H9 (cell line): ENCODE measurements at regions not wholly inside any gene's neighbourhood (a gene's known extent, or its start where the extent isn't known, plus 50 kb on each side); places are given as distances from the start of the nearest gene placed in this dataset.
A peak's percentile ranks its signal among the peaks of the same experiment; 100 is the strongest.

Experiments used
- DNase-seq: peaks from one replicate; pipeline ENCODE4 v3.0.0-alpha.2; 2017
- H2AFZ ChIP-seq: one replicate; pipeline ENCODE4 v1.6.1; 2013; ENCODE audit warnings: mild to moderate bottlenecking, low read length, control low read depth, moderate library complexity
- H2AK5ac ChIP-seq: 2 replicates; pipeline ENCODE4 v1.6.1; 2013; ENCODE audit warnings: low read length, control low read depth, mixed read lengths; ENCODE audit not compliant: insufficient read length
- H2BK120ac ChIP-seq: one replicate; pipeline ENCODE4 v1.6.1; 2013; ENCODE audit warnings: low read depth, mild to moderate bottlenecking, low read length, control low read depth, inconsistent platforms; ENCODE audit not compliant: poor library complexity, severe bottlenecking
- H2BK12ac ChIP-seq: 2 replicates; pipeline ENCODE4 v1.6.1; 2013; ENCODE audit warnings: low read length, control low read depth, mixed read lengths, low read depth; ENCODE audit not compliant: insufficient read length
- H2BK15ac ChIP-seq: 2 replicates; pipeline ENCODE4 v1.6.1; 2013; ENCODE audit warnings: low read depth, low read length, control low read depth
- H2BK20ac ChIP-seq: one replicate; pipeline ENCODE4 v1.6.1; 2013; ENCODE audit warnings: low read depth, mild to moderate bottlenecking, low read length, control low read depth, inconsistent platforms; ENCODE audit not compliant: poor library complexity, severe bottlenecking
- H2BK5ac ChIP-seq: 2 replicates; pipeline ENCODE4 v1.6.1; 2013; ENCODE audit warnings: low read length, control low read depth, mixed read lengths; ENCODE audit not compliant: insufficient read length
- H3K14ac ChIP-seq: 2 replicates; pipeline ENCODE4 v1.6.1; 2013; ENCODE audit warnings: low read length, control low read depth; ENCODE audit not compliant: insufficient read depth
- H3K18ac ChIP-seq: 2 replicates; pipeline ENCODE4 v1.6.1; 2013; ENCODE audit warnings: low read depth, mild to moderate bottlenecking, mixed read lengths, low read length, control low read depth; ENCODE audit not compliant: insufficient read length
- H3K23ac ChIP-seq: 2 replicates; pipeline ENCODE4 v1.6.1; 2013; ENCODE audit warnings: low read length, control low read depth, mixed read lengths, low read depth; ENCODE audit not compliant: insufficient read length
- H3K23me2 ChIP-seq: 2 replicates; pipeline ENCODE4 v1.6.1; 2013; ENCODE audit warnings: low read depth, mild to moderate bottlenecking, mixed read lengths, low read length, control low read depth; ENCODE audit not compliant: insufficient read length, poor library complexity, severe bottlenecking
- H3K27ac ChIP-seq: 2 replicates; pipeline ENCODE4 v1.5.1; 2013; ENCODE audit warnings: low read length, control low read depth, mixed read lengths, low read depth; ENCODE audit not compliant: insufficient read length
- H3K27me3 ChIP-seq: 2 replicates; pipeline ENCODE4 v1.6.1; 2013; ENCODE audit warnings: low read length, control low read depth, inconsistent platforms; ENCODE audit not compliant: insufficient read depth
- H3K4ac ChIP-seq: 2 replicates; pipeline ENCODE4 v1.6.1; 2013; ENCODE audit warnings: low read depth, mild to moderate bottlenecking, control low read depth, inconsistent platforms, low read length, moderate library complexity
- H3K4me1 ChIP-seq: 2 replicates; pipeline ENCODE4 v1.6.1; 2013; ENCODE audit warnings: low read length, control low read depth, inconsistent platforms; ENCODE audit not compliant: insufficient read depth
- H3K4me2 ChIP-seq: 2 replicates; pipeline ENCODE4 v1.6.1; 2013; ENCODE audit warnings: low read length, control low read depth, mixed read lengths; ENCODE audit not compliant: insufficient read length, insufficient read depth
- H3K56ac ChIP-seq: 2 replicates; pipeline ENCODE4 v1.6.1; 2013; ENCODE audit warnings: low read depth, mild to moderate bottlenecking, mixed read lengths, low read length, control low read depth; ENCODE audit not compliant: insufficient read length
- H3K79me1 ChIP-seq: 2 replicates; pipeline ENCODE4 v1.6.1; 2013; ENCODE audit warnings: low read depth, mild to moderate bottlenecking, moderate library complexity, low read length, control low read depth, inconsistent platforms; ENCODE audit not compliant: insufficient read depth, poor library complexity, severe bottlenecking
- H3K79me2 ChIP-seq: 2 replicates; pipeline ENCODE4 v1.6.1; 2013; ENCODE audit warnings: low read length, control low read depth, inconsistent platforms; ENCODE audit not compliant: insufficient read depth
- H3K9ac ChIP-seq: 2 replicates; pipeline ENCODE4 v1.6.1; 2013; ENCODE audit warnings: low read length, control low read depth, mixed read lengths; ENCODE audit not compliant: insufficient read length; ENCODE audit errors: extremely low read depth
- H3K9me3 ChIP-seq: one replicate; pipeline ENCODE4 v1.6.1; 2013; ENCODE audit warnings: low read depth, low read length, inconsistent platforms; ENCODE audit not compliant: control insufficient read depth
- H3T11ph ChIP-seq: one replicate; pipeline ENCODE4 v1.6.1; 2013; ENCODE audit warnings: mild to moderate bottlenecking, low read length, control low read depth, inconsistent platforms
- H4K20me1 ChIP-seq: one replicate; pipeline ENCODE4 v1.6.1; 2013; ENCODE audit not compliant: control insufficient read depth, insufficient read length, insufficient read depth
- H4K5ac ChIP-seq: 2 replicates; pipeline ENCODE4 v1.6.1; 2013; ENCODE audit warnings: low read depth, mild to moderate bottlenecking, mixed read lengths, low read length, control low read depth; ENCODE audit not compliant: insufficient read length
- H4K8ac ChIP-seq: replicated peaks from 2 replicates; pipeline ENCODE4 v1.6.1; 2013; ENCODE audit warnings: low read length, control low read depth, mixed read lengths, low read depth; ENCODE audit not compliant: insufficient read length
- H4K91ac ChIP-seq: 2 replicates; pipeline ENCODE4 v1.6.1; 2013; ENCODE audit warnings: low read depth, mild to moderate bottlenecking, moderate library complexity, mixed read lengths, low read length, control low read depth; ENCODE audit not compliant: insufficient read length
- H3K27ac Mint-ChIP-seq, 3 experiments: 2 replicates in 2 of 3; 3 replicates in 1 of 3; pipeline ENCODE4 v1.8.0; 2020 to 2021; ENCODE audit warnings: mixed read lengths in 3 of 3, mild to moderate bottlenecking in 1 of 3, moderate library complexity in 1 of 3
- H3K27me3 Mint-ChIP-seq: 2 replicates; pipeline ENCODE4 v1.8.0; 2021; ENCODE audit warnings: low read depth, mild to moderate bottlenecking, moderate library complexity, mixed read lengths
- H3K36me3 Mint-ChIP-seq, 3 experiments: 2 replicates in 2 of 3; 3 replicates in 1 of 3; pipeline ENCODE4 v1.8.0; 2020 to 2021; ENCODE audit warnings: low read depth in 3 of 3, mixed read lengths in 3 of 3; ENCODE audit not compliant: insufficient read depth in 1 of 3
- H3K4me1 Mint-ChIP-seq, 2 experiments: 2 replicates each; pipeline ENCODE4 v1.8.0; 2020; ENCODE audit warnings: mixed read lengths in 2 of 2
- H3K4me3 Mint-ChIP-seq, 2 experiments: 2 replicates in 1 of 2; 3 replicates in 1 of 2; pipeline ENCODE4 v1.8.0; 2020 to 2021; ENCODE audit warnings: mild to moderate bottlenecking in 2 of 2, mixed read lengths in 2 of 2, moderate library complexity in 1 of 2
- H3K9me3 Mint-ChIP-seq, 2 experiments: 2 replicates in 1 of 2; 3 replicates in 1 of 2; pipeline ENCODE4 v1.8.0; 2020; ENCODE audit warnings: mild to moderate bottlenecking in 2 of 2, mixed read lengths in 2 of 2, moderate library complexity in 1 of 2
- WGBS: extraction: QIAGEN DNeasy Blood & Tissue Kit; methylation state at CpG from one replicate; pipeline ENCODE4 v1.1.7; 2013; ENCODE audit warnings: missing lambda C conversion rate, low lambda C conversion rate, mixed read lengths; ENCODE audit not compliant: insufficient read length; ENCODE audit errors: extremely low coverage; 5-methylcytosine and 5-hydroxymethylcytosine counted together
- TF ChIP-seq, protein P1 (sequence below): fragments of 200-600 bp; sonication (generic); conservative IDR thresholded peaks from 3 replicates; pipeline ENCODE4 v1.8.0; 2021; ENCODE audit warnings: antibody characterized with exemption, mild to moderate bottlenecking

DNA sequence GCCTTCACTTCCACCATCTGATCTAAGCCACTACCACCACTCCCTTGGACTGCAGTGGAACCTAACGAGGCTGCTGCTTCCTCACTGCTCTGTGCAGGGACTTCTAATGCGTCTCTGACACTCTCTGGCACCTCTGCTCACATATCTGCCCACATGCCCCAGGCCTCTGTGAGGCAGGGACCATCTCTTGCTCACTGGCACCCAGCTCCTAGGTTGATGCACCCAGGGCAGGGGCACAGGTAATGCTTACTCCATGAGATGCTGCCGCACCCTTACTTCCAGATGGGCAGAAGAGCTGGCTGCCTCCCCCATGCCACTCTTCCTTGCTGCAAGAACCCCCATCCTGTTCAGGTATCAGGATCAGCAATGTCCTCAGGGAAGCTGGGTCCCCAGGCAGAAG is 294.0 kb upstream of the HS6ST1 start:
- Histone ChIP-seq H3K18ac (no peak overlapping the region), H3K79me2 (no peaks in the 10 kb centered on the region; the same call in 1 of the 2 replicates), H2BK5ac (no peak overlapping the region), H3K9me3 (no peaks in the 10 kb centered on the region), H3K56ac (no peak overlapping the region), H3K79me1 (no peaks in the 10 kb centered on the region), H2AFZ (no peak overlapping the region), H3K4me2 (no peak overlapping the region), H4K5ac (no peak overlapping the region), H4K20me1 (peaks cover 6% of the 10 kb centered on the region), H3T11ph (no peak overlapping the region), H3K27ac (no peak overlapping the region), H3K23me2 (no peaks in the 10 kb centered on the region), H3K4me1 (no peaks in the 10 kb centered on the region), H2BK15ac (no peak overlapping the region), H2BK20ac (no peak overlapping the region), H3K14ac (no peak overlapping the region; the same call in 1 of the 2 replicates), H3K27me3 (no peaks in the 10 kb centered on the region), H3K9ac (no peak overlapping the region), H4K8ac (no peak overlapping the region), H2AK5ac (no peak overlapping the region), H2BK12ac (no peak overlapping the region), H3K4ac (no peak overlapping the region), H4K91ac (no peak overlapping the region), H2BK120ac (no peak overlapping the region), H3K23ac (no peak overlapping the region)
- no peaks in the 10 kb centered on the region for H3K36me3 Mint-ChIP-seq
- WGBS, result no CpG with 5 or more reads among the region's 3 CpGs
- TF ChIP-seq, protein P1, sequence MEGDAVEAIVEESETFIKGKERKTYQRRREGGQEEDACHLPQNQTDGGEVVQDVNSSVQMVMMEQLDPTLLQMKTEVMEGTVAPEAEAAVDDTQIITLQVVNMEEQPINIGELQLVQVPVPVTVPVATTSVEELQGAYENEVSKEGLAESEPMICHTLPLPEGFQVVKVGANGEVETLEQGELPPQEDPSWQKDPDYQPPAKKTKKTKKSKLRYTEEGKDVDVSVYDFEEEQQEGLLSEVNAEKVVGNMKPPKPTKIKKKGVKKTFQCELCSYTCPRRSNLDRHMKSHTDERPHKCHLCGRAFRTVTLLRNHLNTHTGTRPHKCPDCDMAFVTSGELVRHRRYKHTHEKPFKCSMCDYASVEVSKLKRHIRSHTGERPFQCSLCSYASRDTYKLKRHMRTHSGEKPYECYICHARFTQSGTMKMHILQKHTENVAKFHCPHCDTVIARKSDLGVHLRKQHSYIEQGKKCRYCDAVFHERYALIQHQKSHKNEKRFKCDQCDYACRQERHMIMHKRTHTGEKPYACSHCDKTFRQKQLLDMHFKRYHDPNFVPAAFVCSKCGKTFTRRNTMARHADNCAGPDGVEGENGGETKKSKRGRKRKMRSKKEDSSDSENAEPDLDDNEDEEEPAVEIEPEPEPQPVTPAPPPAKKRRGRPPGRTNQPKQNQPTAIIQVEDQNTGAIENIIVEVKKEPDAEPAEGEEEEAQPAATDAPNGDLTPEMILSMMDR, result no peak
- peaks cover 4 to 6% of the 10 kb centered on the region in 2 experiments; a peak in 3 of 4 replicates for H3K4me1 Mint-ChIP-seq
- peaks cover 0 to 4% of the 10 kb centered on the region in 2 experiments; a peak in 3 of 5 replicates for H3K9me3 Mint-ChIP-seq
- peak overlapping the region in 2 of 3 experiments; percentile 30 to 34; a peak in 2 of 7 replicates for H3K27ac Mint-ChIP-seq
- DNase-seq, result no peak
- peaks cover 4% of the 10 kb centered on the region for H3K27me3 Mint-ChIP-seq
- H3K4me3 Mint-ChIP-seq, result no peak overlapping the region
